HL-60 (cell line): ENCODE measurements at regions not wholly inside any gene's neighbourhood (a gene's known extent, or its start where the extent isn't known, plus 50 kb on each side); places are given as distances from the start of the nearest gene placed in this dataset.

Experiments used
- DNase-seq, 2 experiments: peaks; one replicate each; pipeline ENCODE4 v3.0.0-alpha.2; 2010 to 2020; ENCODE audit warnings: low read depth in 1 of 2, low spot score in 1 of 2
- H3K27ac ChIP-seq: fragments of 250-450 bp; sonication (Bioruptor Pico); replicated peaks from 2 replicates; pipeline ENCODE4 v1.5.1; 2020; ENCODE audit warnings: mild to moderate bottlenecking, moderate library complexity
- H3K27me3 ChIP-seq: fragments of 250-450 bp; sonication (Bioruptor Pico); 2 replicates; pipeline ENCODE4 v1.5.1; 2021; ENCODE audit warnings: mild to moderate bottlenecking, moderate library complexity; ENCODE audit not compliant: insufficient read depth, poor library complexity, severe bottlenecking
- H3K4me3 ChIP-seq: replicated peaks from 2 replicates; pipeline ENCODE4 v1.5.1; 2011; ENCODE audit warnings: mild to moderate bottlenecking, control low read depth, low read length; ENCODE audit not compliant: insufficient read depth
- CTCF ChIP-seq: IDR thresholded peaks from one replicate; pipeline ENCODE4 v1.5.1; 2011; ENCODE audit warnings: low read length, control low read depth, inconsistent platforms; ENCODE audit not compliant: insufficient read depth
- GABPA ChIP-seq: IDR thresholded peaks from 2 replicates; pipeline ENCODE4 v1.6.1; 2012; ENCODE audit warnings: low read depth
- POLR2AphosphoS5 ChIP-seq: IDR thresholded peaks from 2 replicates; pipeline ENCODE4 v1.6.1; 2012; ENCODE audit warnings: low read depth
- REST ChIP-seq: IDR thresholded peaks from 2 replicates; pipeline ENCODE4 v1.6.1; 2012; ENCODE audit warnings: low read depth; ENCODE audit not compliant: insufficient replicate concordance
- SPI1 ChIP-seq: IDR thresholded peaks from 2 replicates; pipeline ENCODE4 v1.6.1; 2012; ENCODE audit warnings: low read depth, mild to moderate bottlenecking, borderline replicate concordance

GRCh38 chr5:77924081-77924480 is 147.9 kb upstream of the TBCA start:
- no peak for DNase-seq
- no peak overlapping the region for H3K4me3 ChIP-seq
- H3K27ac ChIP-seq, result no peak overlapping the region
- H3K27me3 ChIP-seq, result no peaks in the 10 kb centered on the region
- TF ChIP-seq CTCF (no peak), SPI1 (no peak), GABPA (no peak), POLR2AphosphoS5 (no peak), REST (no peak)

- Histone ChIP-seq H3K27ac (no peak overlapping the region), H3K27me3 (no peaks in the 10 kb centered on the region), H3K4me3 (no peak overlapping the region)
- DNase-seq, result no peak
- no peak for TF ChIP-seq SPI1
Measured at GRCh38 chr5:77923666-77924065, 147.5 kb upstream of the TBCA start.

- Histone ChIP-seq H3K27ac (no peak overlapping the region), H3K27me3 (no peaks in the 10 kb centered on the region), H3K4me3 (no peak overlapping the region)
- DNase-seq, result no peak
- TF ChIP-seq CTCF, result no peak
- no peak for TF ChIP-seq SPI1
- TF ChIP-seq REST, result no peak
- TF ChIP-seq POLR2AphosphoS5, result no peak
- TF ChIP-seq GABPA, result no peak
Measured at GRCh38 chr5:77921094-77921768, 145.1 kb upstream of the TBCA start.

GRCh38 chr5:77920359-77921058 is 144.4 kb upstream of the TBCA start:
- Histone ChIP-seq H3K27ac (no peak overlapping the region), H3K4me3 (no peak overlapping the region), H3K27me3 (no peaks in the 10 kb centered on the region)
- TF ChIP-seq GABPA (no peak), SPI1 (no peak), REST (no peak), CTCF (no peak), POLR2AphosphoS5 (no peak)
- DNase-seq, result no peak
